Epithelial cell of proximal tubule (primary cell): ENCODE measurements at regions not wholly inside any gene's neighbourhood (a gene's known extent, or its start where the extent isn't known, plus 50 kb on each side); places are given as distances from the start of the nearest gene placed in this dataset.

Source experiments
- DNase-seq: peaks from one replicate; pipeline ENCODE4 v3.0.0-alpha.2; 2011; ENCODE audit warnings: low read depth
- H3K4me3 ChIP-seq: 2 replicates; pipeline ENCODE4 v1.5.1; 2011; ENCODE audit warnings: low read depth, mild to moderate bottlenecking, low read length
- TF ChIP-seq, protein P1 (sequence below): conservative IDR thresholded peaks from 2 replicates; pipeline ENCODE4 v1.5.1; 2012; ENCODE audit warnings: low read depth, mild to moderate bottlenecking, low read length

DNA sequence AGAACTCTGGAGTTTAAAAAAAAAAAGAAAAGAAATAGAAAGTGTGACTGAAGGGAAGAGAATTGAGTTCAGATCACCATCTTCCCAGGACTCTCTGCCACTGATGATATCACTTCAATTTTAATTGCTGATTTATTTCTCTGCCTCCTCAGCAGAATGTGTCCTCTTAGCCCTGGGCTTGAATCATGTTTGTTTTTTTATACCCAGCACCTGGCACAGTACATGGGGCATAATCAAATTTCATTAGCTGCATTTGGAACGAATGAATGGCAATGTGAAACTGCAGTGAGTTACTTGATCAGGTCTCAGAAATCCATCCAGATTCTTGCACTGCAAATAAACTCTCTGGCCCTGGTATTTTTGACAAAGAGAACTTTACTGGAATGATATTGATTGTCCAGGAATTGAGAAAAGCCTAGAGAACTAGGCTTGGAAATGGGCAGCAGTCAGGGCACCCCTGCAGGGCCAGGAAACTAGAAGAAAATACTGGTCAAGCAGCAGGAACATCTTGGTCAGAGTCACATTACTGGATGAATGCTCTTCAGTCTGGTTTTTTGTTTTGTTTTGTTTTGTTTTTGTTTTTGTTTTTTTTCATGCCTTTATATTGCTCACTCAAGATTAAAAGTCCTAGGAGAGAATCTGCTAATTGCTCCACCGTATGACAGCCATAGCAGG, 103.8 kb upstream of the FAM78B start:
- TF ChIP-seq, protein P1, sequence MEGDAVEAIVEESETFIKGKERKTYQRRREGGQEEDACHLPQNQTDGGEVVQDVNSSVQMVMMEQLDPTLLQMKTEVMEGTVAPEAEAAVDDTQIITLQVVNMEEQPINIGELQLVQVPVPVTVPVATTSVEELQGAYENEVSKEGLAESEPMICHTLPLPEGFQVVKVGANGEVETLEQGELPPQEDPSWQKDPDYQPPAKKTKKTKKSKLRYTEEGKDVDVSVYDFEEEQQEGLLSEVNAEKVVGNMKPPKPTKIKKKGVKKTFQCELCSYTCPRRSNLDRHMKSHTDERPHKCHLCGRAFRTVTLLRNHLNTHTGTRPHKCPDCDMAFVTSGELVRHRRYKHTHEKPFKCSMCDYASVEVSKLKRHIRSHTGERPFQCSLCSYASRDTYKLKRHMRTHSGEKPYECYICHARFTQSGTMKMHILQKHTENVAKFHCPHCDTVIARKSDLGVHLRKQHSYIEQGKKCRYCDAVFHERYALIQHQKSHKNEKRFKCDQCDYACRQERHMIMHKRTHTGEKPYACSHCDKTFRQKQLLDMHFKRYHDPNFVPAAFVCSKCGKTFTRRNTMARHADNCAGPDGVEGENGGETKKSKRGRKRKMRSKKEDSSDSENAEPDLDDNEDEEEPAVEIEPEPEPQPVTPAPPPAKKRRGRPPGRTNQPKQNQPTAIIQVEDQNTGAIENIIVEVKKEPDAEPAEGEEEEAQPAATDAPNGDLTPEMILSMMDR, result no peak

DNA sequence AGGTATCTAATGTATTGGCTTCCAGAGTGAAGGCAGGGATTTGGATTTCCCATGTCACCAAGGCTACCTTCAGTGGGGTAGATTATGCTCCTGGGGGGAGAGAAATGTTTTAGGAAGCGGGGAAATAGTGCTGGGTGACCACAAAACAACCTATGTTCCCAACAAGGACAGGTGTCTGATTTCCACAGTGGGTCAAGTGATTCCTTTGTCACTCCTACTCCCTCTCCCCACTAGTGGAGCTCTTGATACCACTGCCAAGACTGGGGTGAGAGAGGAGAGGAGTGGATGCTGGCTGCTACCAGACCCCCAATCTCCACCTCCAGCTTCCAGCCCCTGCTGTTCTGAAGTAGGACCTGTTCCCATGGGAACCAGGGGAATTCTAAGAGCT, 104.3 kb upstream of the FAM78B start:
- TF ChIP-seq, protein P1, result no peak
- no peak for DNase-seq
- no peak overlapping the region for H3K4me3 ChIP-seq

More for the DNA sequence above, 103.8 kb upstream of the FAM78B start:
- H3K4me3 ChIP-seq, result no peak overlapping the region
- no peak for DNase-seq

DNA sequence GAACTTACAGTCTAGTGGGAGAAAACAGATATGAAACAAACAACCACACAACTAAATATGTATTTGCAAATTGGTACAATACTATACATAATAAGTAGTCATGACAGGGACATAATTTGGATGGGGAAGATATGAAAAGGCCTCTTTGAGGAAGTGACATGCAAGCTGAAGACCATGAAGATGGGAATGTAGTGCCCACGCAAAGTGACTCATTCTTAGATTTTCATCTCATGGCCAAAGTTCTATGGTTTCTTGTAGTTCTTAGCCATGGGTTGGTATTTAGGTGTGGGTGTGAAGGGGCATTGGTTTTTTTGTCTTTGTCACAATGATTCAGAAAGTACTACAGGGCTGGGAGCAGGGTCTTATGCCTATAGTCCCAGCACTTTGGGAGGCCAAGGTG, 105.4 kb upstream of the FAM78B start:
- H3K4me3 ChIP-seq, result no peak overlapping the region
- no peak for DNase-seq

DNA sequence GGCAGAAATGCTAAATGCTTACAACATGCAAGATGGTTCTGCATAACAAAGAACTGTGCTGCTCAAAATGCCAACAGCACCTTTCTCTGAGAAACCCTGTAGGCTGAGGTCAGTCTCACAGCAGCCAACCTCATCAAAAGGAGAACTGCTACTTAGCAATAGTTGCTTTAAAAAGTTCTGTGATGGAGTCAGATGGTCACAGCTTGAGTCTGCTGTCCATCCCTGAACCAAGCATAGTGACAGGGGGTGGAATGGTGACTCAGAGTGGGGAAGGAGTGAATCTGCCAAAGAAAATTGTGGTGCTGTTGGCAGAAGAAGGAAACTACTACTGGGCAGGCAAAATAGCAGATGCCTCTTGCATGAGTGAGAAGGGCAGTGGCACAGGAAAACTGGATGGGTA, 106.0 kb upstream of the FAM78B start:
- no peak overlapping the region for H3K4me3 ChIP-seq
- no peak for DNase-seq
- TF ChIP-seq, protein P1, result no peak

More for the DNA sequence above, 105.4 kb upstream of the FAM78B start:
- TF ChIP-seq, protein P1, result no peak

DNA sequence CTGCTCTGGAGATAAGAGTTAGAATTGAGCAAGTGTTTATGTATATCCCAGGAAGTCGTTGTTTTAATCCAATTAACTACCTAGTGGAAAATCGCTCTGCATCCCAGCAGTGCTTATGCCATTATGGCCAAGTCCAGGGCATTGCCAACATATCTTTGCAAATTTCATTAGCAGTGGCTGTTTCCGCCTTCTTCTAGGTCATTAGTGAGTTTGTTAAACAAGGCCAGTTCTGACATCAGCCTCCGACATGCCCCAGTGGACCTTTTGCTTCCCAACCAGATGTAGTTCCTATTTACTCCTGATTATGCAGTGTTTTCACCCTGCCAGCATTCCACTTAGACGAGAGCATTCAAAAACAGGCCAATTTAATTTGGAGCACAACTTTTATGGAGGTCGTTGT, 106.8 kb upstream of the FAM78B start:
- DNase-seq, result no peak
- H3K4me3 ChIP-seq, result no peak overlapping the region
- TF ChIP-seq, protein P1, result no peak

DNA sequence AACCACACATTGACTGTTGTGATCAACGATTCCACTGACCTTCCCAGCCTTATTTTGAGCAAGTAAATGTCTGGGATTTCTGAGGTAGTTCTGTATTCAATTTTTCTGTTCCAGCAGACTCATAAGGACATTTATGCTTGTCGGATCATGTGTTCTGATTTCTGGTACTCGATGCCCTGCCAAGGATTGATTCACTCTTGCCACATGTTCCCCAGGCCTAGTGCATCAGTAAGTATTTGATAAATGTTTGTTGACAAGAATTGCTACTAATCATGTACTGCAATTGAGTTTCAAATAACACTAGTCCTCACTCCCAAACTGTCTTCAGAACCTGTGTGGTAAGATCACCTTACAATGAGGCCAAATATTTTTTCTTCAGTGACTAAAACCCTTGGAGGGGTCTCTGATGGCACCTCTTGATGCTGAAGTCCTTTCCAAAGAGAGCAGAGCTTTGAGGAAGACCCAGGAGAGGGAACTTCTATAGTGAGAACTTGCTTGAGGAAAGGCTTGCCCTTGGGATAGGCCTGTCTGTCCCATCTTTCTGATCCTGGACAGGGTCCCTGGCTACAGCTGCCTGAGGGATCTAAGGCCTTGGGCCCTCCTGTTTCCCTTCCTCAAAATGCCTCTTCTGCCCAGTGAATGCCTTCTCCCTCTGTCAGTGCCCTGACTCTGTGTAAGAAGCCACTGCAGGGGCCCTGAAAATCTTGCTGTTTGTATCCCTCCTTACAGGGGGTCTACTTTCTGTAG, 115.8 kb upstream of the FAM78B start:
- DNase-seq, result no peak
- H3K4me3 ChIP-seq, result no peak overlapping the region
- TF ChIP-seq, protein P1, result no peak
